Upper lobe of left lung (tissue), 6 donors: ENCODE measurements at regions not wholly inside any gene's neighbourhood (a gene's known extent, or its start where the extent isn't known, plus 50 kb on each side); places are given as distances from the start of the nearest gene placed in this dataset.

Source experiments
- ATAC-seq, 2 donors: fragments of 200-7000 bp; cut with Tn5 transposase; one replicate each; pipeline ENCODE4 v1.9.1; 2022; ENCODE audit warnings: mild to moderate bottlenecking in 2 of 2, moderate library complexity in 2 of 2; ENCODE audit not compliant: low FRiP score in 2 of 2
- DNase-seq, 2 donors: peaks; one replicate each; pipeline ENCODE4 v3.0.0-alpha.2; 2019 to 2020
- H3K27ac ChIP-seq, 4 donors: fragments of 200-600 bp; sonication (generic); one replicate each; pipeline ENCODE4 v1.5.1; 2016 to 2019
- H3K27me3 ChIP-seq, 4 donors: fragments of 200-600 bp; sonication (generic); one replicate each; pipeline ENCODE4 v1.5.1; 2017 to 2019
- H3K36me3 ChIP-seq, 4 donors: fragments of 200-600 bp; sonication (generic); one replicate each; pipeline ENCODE4 v1.5.1; 2016 to 2019
- H3K4me1 ChIP-seq, 4 donors: fragments of 200-600 bp; sonication (generic); one replicate each; pipeline ENCODE4 v1.5.1; 2018 to 2019
- H3K4me3 ChIP-seq, 4 donors: fragments of 200-600 bp; sonication (generic); one replicate each; pipeline ENCODE4 v1.5.1; 2017 to 2019; ENCODE audit warnings: mild to moderate bottlenecking in 2 of 4, moderate library complexity in 1 of 4
- H3K9me3 ChIP-seq, 4 donors: fragments of 200-600 bp; sonication (generic); one replicate each; pipeline ENCODE4 v1.5.1; 2018 to 2019
- CTCF ChIP-seq, 6 experiments: fragments of 450-650 bp in 4 of 6; fragments of 200-600 bp in 2 of 6; sonication (generic) in 2 of 6; IDR thresholded peaks; one replicate each; pipeline ENCODE4 v1.5.1; 2016 to 2019; ENCODE audit warnings: antibody characterized with exemption in 6 of 6
- EP300 ChIP-seq, 4 donors: sonication (generic); formaldehyde crosslinking; IDR thresholded peaks; one replicate each; pipeline ENCODE4 v1.5.1; 2017; ENCODE audit warnings: antibody characterized with exemption in 4 of 4, control low read depth in 2 of 4
- POLR2A ChIP-seq, 4 donors: fragments of 450-650 bp; IDR thresholded peaks; one replicate each; pipeline ENCODE4 v1.5.1; 2016 to 2017; ENCODE audit warnings: antibody characterized with exemption in 4 of 4, mild to moderate bottlenecking in 2 of 4
- POLR2AphosphoS5 ChIP-seq, 2 donors: sonication (generic); formaldehyde crosslinking; IDR thresholded peaks; one replicate each; pipeline ENCODE4 v1.5.1; 2017; ENCODE audit warnings: antibody characterized with exemption in 2 of 2
- WGBS, 2 donors: methylation state at CpG; one replicate each; pipeline ENCODE4 v1.1.5; 2017 to 2018; 5-methylcytosine and 5-hydroxymethylcytosine counted together
- donor health status: DM: no; HTN: no; CAD: no; lungs with moderate emphysema.
- donor health status: DM: no; HTN: yes; CAD: no; lungs with severe emphysema.

GRCh38 chr11:97722721-97723120, 1298.0 kb upstream of the CNTN5 start:
- DNase-seq (no peak), ATAC-seq (no peak)
- 91% methylated on average over 1 of the region's 1 CpG; no CpG with 5 or more reads in 1 of the 2 donors for WGBS, 2 donors
- TF ChIP-seq CTCF (IDR thresholded peaks at IDR 0.05) (no peak), EP300 (IDR thresholded peaks at IDR 0.05) (no peak), POLR2AphosphoS5 (IDR thresholded peaks at IDR 0.05) (no peak), POLR2A (IDR thresholded peaks at IDR 0.05) (no peak)
- Histone ChIP-seq H3K9me3 (no peaks in the 10 kb centered on the region), H3K36me3 (no peaks in the 10 kb centered on the region), H3K4me1 (no peaks in the 10 kb centered on the region), H3K4me3 (no peak overlapping the region), H3K27ac (no peak overlapping the region), H3K27me3 (no peaks in the 10 kb centered on the region)

GRCh38 chr11:97729546-97730272, 1291.0 kb upstream of the CNTN5 start:
- no peaks in the 10 kb centered on the region for H3K36me3 ChIP-seq
- 55 to 69% methylated on average over 4 of the region's 4 CpGs for WGBS, 2 donors
- ATAC-seq (no peak), DNase-seq (no peak)
- H3K27ac ChIP-seq, result no peak overlapping the region
- H3K27me3 ChIP-seq, result no peaks in the 10 kb centered on the region
- H3K4me3 ChIP-seq, result no peak overlapping the region
- no peaks in the 10 kb centered on the region for H3K4me1 ChIP-seq
- no peaks in the 10 kb centered on the region for H3K9me3 ChIP-seq
- TF ChIP-seq CTCF (IDR thresholded peaks at IDR 0.05) (no peak), POLR2A (IDR thresholded peaks at IDR 0.05) (no peak), POLR2AphosphoS5 (IDR thresholded peaks at IDR 0.05) (no peak), EP300 (IDR thresholded peaks at IDR 0.05) (no peak)

GRCh38 chr11:97732011-97732632, 1288.6 kb upstream of the CNTN5 start:
- DNase-seq (no peak), ATAC-seq (no peak)
- Histone ChIP-seq H3K9me3 (no peaks in the 10 kb centered on the region), H3K4me3 (no peak overlapping the region), H3K36me3 (no peaks in the 10 kb centered on the region), H3K27ac (no peak overlapping the region), H3K27me3 (no peaks in the 10 kb centered on the region), H3K4me1 (no peaks in the 10 kb centered on the region)
- WGBS, 2 donors, result 37 to 61% methylated on average over 1 of the region's 1 CpG
- TF ChIP-seq POLR2AphosphoS5 (IDR thresholded peaks at IDR 0.05) (no peak), POLR2A (IDR thresholded peaks at IDR 0.05) (no peak), CTCF (IDR thresholded peaks at IDR 0.05) (no peak), EP300 (IDR thresholded peaks at IDR 0.05) (no peak)

- Histone ChIP-seq H3K27ac (no peak overlapping the region), H3K36me3 (no peaks in the 10 kb centered on the region), H3K27me3 (no peaks in the 10 kb centered on the region), H3K9me3 (peaks cover 0 to 5% (median 0%) of the 10 kb centered on the region in 4 donors), H3K4me3 (no peak overlapping the region), H3K4me1 (no peaks in the 10 kb centered on the region)
- ATAC-seq (no peak), DNase-seq (no peak)
- 76 to 86% methylated on average over 2 of the region's 2 CpGs for WGBS, 2 donors
- no peak for TF ChIP-seq CTCF (IDR thresholded peaks at IDR 0.05)
These were observed 1282.0 kb upstream of the CNTN5 start for GRCh38 chr11:97738751-97739150.
